Ishikawa (cell line): ENCODE measurements at regions not wholly inside any gene's neighbourhood (a gene's known extent, or its start where the extent isn't known, plus 50 kb on each side); places are given as distances from the start of the nearest gene placed in this dataset.

Experiments used
- CEBPB ChIP-seq: IDR thresholded peaks from 2 replicates; pipeline ENCODE4 v1.6.1; 2012
- CREB1 ChIP-seq: IDR thresholded peaks from 2 replicates; pipeline ENCODE4 v1.6.1; 2012; ENCODE audit warnings: low read depth
- EGR1 ChIP-seq: IDR thresholded peaks from 2 replicates; pipeline ENCODE4 v1.6.1; 2012
- EP300 ChIP-seq: IDR thresholded peaks from 2 replicates; pipeline ENCODE4 v1.6.1; 2012; ENCODE audit warnings: borderline replicate concordance
- FOXM1 ChIP-seq: IDR thresholded peaks from 2 replicates; pipeline ENCODE4 v1.6.1; 2012; ENCODE audit warnings: low read depth, borderline replicate concordance
- MAX ChIP-seq: IDR thresholded peaks from 2 replicates; pipeline ENCODE4 v1.6.1; 2012
- NFIC ChIP-seq: IDR thresholded peaks from 2 replicates; pipeline ENCODE4 v1.6.1; 2012
- RAD21 ChIP-seq: IDR thresholded peaks from 2 replicates; pipeline ENCODE4 v1.6.1; 2012; ENCODE audit warnings: low read depth
- REST ChIP-seq: IDR thresholded peaks from 2 replicates; pipeline ENCODE4 v1.6.1; 2012; ENCODE audit warnings: low read depth, mild to moderate bottlenecking
- TAF1 ChIP-seq: IDR thresholded peaks from 2 replicates; pipeline ENCODE4 v1.6.1; 2012; ENCODE audit warnings: low read depth, mild to moderate bottlenecking
- TCF12 ChIP-seq: IDR thresholded peaks from 2 replicates; pipeline ENCODE4 v1.6.1; 2012; ENCODE audit warnings: low read depth
- TEAD4 ChIP-seq: IDR thresholded peaks from 2 replicates; pipeline ENCODE4 v1.6.1; 2012
- USF1 ChIP-seq: IDR thresholded peaks from 2 replicates; pipeline ENCODE4 v1.6.1; 2012
- YY1 ChIP-seq: IDR thresholded peaks from 2 replicates; pipeline ENCODE4 v1.6.1; 2012; ENCODE audit warnings: low read depth
- ZBTB7A ChIP-seq: IDR thresholded peaks from 2 replicates; pipeline ENCODE4 v1.6.1; 2012; ENCODE audit warnings: low read depth

GRCh38 chr3:83498361-83499016 is 1460.3 kb upstream of the CADM2 start:
- TF ChIP-seq TEAD4 (no peak), YY1 (no peak), RAD21 (no peak), TCF12 (no peak), CEBPB (no peak), EP300 (no peak), TAF1 (no peak), ZBTB7A (no peak), FOXM1 (no peak), REST (no peak), NFIC (no peak), USF1 (no peak)

GRCh38 chr3:83500422-83500821 is 1458.4 kb upstream of the CADM2 start:
- TF ChIP-seq ZBTB7A, result no peak
- no peak for TF ChIP-seq RAD21
- peak; percentile 81 for TF ChIP-seq USF1
- no peak for TF ChIP-seq TEAD4
- no peak for TF ChIP-seq REST
- TF ChIP-seq NFIC, result peak; percentile 75
- TF ChIP-seq EGR1, result no peak
- TF ChIP-seq CEBPB, result peak; percentile 66
- TF ChIP-seq TAF1, result no peak
- no peak; the same call in 1 of the 2 replicates for TF ChIP-seq YY1
- no peak for TF ChIP-seq TCF12
- TF ChIP-seq FOXM1, result no peak
- peak; percentile 82 for TF ChIP-seq MAX
- TF ChIP-seq CREB1, result no peak
- no peak for TF ChIP-seq EP300

GRCh38 chr3:83500931-83501330 is 1457.9 kb upstream of the CADM2 start:
- TF ChIP-seq TAF1 (no peak), EP300 (no peak), TEAD4 (no peak), NFIC (no peak), CREB1 (no peak), ZBTB7A (no peak), RAD21 (no peak), USF1 (no peak)

- TF ChIP-seq FOXM1 (no peak), CEBPB (no peak), YY1 (no peak), TEAD4 (no peak), CREB1 (no peak), EP300 (no peak), TCF12 (no peak), EGR1 (no peak), RAD21 (no peak), NFIC (no peak), ZBTB7A (no peak), REST (no peak), MAX (no peak), TAF1 (no peak), USF1 (no peak)
Observed at GRCh38 chr3:83513051-83513450, 1445.7 kb upstream of the CADM2 start.
